Sigmoid colon (tissue), 4 donors: ENCODE measurements at regions not wholly inside any gene's neighbourhood (a gene's known extent, or its start where the extent isn't known, plus 50 kb on each side); places are given as distances from the start of the nearest gene placed in this dataset.

ENCODE experiments used
- EP300 ChIP-seq, 4 donors: sonication (generic); formaldehyde crosslinking; IDR thresholded peaks; one replicate each; pipeline ENCODE4 v1.6.1; 2017; ENCODE audit warnings: antibody characterized with exemption in 4 of 4
- POLR2A ChIP-seq, 2 donors: fragments of 450-650 bp; IDR thresholded peaks; one replicate each; pipeline ENCODE4 v1.6.1; 2016; ENCODE audit warnings: antibody characterized with exemption in 2 of 2, mild to moderate bottlenecking in 2 of 2, moderate library complexity in 2 of 2
- TF ChIP-seq, protein P1 (sequence below), 4 experiments: fragments of 450-650 bp in 3 of 4; fragments of 200-600 bp in 1 of 4; IDR thresholded peaks; one replicate each; pipeline ENCODE4 v1.5.1; 2016 to 2019; ENCODE audit warnings: antibody characterized with exemption in 4 of 4, mild to moderate bottlenecking in 3 of 4, moderate library complexity in 2 of 4

DNA sequence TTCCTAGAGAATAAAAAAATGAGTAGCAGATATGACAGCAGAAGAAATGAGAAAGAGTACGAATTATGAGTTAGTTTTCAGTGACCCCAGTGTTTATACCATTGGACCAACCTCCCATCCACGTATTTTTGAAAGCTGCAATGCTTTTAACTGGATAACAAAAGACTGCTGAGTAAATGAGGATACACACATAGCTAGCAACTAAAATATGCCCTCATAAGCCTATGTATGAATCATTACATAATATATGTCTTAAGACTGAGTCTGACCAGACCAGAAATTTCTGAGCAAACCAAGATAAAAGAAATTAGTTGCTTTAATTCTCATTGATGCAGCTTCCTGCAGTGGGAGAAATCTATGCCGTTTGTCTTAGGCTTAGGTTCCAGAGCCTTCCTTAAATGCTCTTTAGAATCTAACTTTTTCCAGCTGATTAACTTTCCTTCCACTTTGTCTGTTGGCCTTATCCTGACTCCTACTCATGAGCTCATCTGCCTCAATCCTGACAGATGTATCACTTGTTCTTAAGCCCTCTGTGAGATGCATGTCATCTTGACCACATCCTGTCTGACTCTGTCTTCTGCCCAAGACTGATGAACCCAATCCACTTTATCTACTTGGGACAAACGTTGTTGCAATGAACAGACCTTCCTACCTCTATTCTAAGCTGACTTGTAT is 301.4 kb upstream of the AADAT start:
- TF ChIP-seq POLR2A (IDR thresholded peaks at IDR 0.05), result no peak
- TF ChIP-seq, protein P1, sequence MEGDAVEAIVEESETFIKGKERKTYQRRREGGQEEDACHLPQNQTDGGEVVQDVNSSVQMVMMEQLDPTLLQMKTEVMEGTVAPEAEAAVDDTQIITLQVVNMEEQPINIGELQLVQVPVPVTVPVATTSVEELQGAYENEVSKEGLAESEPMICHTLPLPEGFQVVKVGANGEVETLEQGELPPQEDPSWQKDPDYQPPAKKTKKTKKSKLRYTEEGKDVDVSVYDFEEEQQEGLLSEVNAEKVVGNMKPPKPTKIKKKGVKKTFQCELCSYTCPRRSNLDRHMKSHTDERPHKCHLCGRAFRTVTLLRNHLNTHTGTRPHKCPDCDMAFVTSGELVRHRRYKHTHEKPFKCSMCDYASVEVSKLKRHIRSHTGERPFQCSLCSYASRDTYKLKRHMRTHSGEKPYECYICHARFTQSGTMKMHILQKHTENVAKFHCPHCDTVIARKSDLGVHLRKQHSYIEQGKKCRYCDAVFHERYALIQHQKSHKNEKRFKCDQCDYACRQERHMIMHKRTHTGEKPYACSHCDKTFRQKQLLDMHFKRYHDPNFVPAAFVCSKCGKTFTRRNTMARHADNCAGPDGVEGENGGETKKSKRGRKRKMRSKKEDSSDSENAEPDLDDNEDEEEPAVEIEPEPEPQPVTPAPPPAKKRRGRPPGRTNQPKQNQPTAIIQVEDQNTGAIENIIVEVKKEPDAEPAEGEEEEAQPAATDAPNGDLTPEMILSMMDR (IDR thresholded peaks at IDR 0.05), result no peak
- TF ChIP-seq EP300 (IDR thresholded peaks at IDR 0.05), result no peak
